T-helper 2 cell treated with Interferon-gamma antibody and Interleukin-4, amounts not matched to agents 100 ng/mL and 5 ng/mL, for 36 hours (primary cell): ENCODE measurements at regions not wholly inside any gene's neighbourhood (a gene's known extent, or its start where the extent isn't known, plus 50 kb on each side); places are given as distances from the start of the nearest gene placed in this dataset.

Experiments used
- intact Hi-C: fragments of 100-400 bp; cut with micrococcal nuclease; formaldehyde crosslinking; loops from one replicate; pipeline ENCODE4 v1.15.1; 2023

DNA sequence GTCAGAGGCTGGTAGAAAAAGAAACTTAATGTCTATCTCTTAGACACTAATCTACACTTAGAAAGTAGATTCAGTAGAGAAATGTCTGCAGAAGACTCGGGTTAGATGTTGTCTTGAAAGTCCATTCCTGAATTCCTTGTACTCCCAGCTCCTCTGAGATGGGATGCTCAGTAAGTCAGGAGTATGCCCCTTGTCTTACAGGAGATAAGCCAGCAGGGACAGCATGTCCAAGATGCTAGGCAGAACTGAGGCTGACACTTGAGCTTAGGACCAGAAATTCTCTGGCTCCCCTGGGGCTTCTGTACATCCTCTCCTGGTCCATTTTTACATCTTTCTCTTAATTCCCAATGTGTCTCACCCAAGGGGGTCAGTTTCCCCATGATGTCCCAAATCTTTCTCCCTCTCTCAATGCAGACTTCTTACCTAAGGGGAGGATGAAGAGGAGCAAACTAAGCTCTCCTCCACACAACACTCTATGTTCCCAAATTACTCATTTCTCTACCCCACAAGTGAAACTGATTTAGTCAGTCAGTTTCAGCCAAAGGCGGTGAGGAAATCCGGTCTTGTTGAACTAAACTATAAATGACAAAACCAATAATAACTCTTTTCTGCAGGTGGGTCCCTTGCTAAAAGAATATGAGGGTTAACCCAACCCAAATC, 558.2 kb upstream of the DIPK2B start:
- intact Hi-C loops: loop anchor here (1.0 to 10.0 kb wide), 6 partner anchors 11 to 684 kb away; no protein-coding TSS in a partner anchor

- intact Hi-C loops: loop anchor here (1.0 to 10.0 kb wide), 6 partner anchors 12 to 684 kb away; no protein-coding TSS in a partner anchor
Observed at GRCh38 chrX:45758319-45758718, 557.6 kb upstream of the DIPK2B start.

DNA sequence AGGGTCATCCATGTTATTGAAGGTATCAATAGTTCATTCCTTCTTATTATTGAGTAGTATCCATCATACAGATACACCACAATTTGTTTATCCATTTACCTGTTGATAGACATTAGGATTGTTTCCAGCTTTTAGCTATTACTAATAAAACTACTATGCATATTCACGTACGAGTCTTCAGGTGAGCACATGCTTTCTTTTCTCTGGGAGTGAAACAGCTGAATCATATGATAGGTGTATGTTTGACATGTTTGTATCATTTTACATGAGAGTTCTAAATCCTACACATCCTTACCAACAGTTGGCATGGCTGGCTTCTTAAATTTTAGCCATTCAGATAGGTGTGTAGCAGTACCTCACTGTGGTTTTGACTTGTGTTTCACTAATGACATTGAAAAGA, 556.6 kb upstream of the DIPK2B start:
- intact Hi-C loops: loop anchor here (5.0 to 10.0 kb wide), 4 partner anchors 45 to 682 kb away; no protein-coding TSS in a partner anchor

DNA sequence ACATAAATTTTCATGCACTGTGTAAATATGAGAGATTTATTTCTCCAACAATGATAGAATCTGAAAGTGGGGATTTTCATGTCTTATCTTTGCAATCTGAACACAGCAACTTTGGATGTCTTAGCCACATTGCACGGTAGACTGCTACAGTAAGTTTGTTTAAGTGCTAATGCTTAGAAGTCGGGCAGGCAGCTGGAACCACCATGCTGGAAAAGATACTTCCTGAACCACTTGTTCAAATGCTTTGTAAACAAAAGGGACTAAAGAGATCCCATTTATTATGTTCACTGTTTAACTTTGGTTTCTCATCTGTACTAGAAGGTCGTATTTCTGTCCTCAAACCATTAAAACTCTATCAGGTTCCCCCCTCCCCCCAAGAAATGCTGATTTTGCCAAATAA, 555.9 kb upstream of the DIPK2B start:
- intact Hi-C loops: loop anchor here (5.0 to 10.0 kb wide), 4 partner anchors 44 to 682 kb away; no protein-coding TSS in a partner anchor

DNA sequence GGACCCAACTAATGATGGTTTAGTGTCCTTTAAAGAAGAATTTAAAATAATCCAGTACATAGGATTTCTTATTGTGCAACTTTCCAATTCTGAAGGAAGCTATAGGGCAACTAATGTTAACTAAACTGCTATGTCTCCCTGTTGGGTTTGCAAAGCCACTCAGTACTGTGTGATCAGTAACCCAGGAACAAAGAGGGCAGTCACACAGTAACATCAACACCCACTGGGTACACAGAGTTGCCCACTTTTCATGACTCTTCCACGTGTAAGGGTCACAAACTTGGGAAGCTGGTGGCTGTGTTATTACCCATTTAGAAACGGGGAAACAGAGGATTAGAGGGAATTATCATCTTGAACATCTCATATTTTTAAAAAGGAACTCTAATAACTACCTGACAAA, 555.0 kb upstream of the DIPK2B start:
- intact Hi-C loops: loop anchor here (5.0 to 10.0 kb wide), 4 partner anchors 43 to 681 kb away; no protein-coding TSS in a partner anchor

DNA sequence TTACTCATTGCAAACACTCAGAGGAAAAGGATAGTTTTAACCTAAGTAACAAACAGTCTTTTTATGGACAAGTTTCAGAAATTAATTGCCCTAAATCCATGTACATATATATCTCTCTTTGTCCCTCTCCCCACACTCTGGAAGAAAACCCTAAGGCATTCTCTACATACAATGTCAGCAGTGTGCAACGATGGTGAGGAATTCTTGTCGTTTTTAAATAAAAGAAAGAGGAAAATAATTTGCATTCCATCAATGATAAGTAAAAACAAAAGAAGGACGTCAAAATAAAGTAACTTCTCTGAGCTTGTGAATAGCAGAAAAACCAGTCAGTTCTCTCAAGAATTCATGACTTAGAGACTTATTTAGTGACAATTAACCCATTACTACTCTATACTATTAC, 550.5 kb upstream of the DIPK2B start:
- intact Hi-C loops: loop anchor here (10.0 kb wide), 2 partner anchors 574 to 676 kb away; no protein-coding TSS in a partner anchor

DNA sequence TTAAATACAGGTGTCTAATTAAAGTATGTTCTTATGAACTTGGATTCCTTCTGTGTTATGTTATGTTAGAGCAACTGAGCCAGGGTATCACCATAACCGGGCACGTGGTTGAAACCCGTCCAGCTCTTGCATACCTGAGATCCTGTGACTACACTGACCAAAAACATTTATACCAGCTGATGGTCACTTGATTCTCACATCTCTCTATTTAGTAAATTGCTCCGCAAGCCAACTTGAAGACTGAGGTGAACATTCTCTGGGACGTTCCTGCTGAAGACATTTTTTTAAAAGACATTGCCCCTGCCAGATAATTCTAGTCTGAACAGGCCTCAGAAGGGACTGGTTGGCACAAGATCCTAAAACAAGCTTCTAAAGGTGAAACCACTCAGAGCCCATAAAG, 550.0 kb upstream of the DIPK2B start:
- intact Hi-C loops: loop anchor here (10.0 kb wide), 2 partner anchors 574 to 676 kb away; no protein-coding TSS in a partner anchor

GRCh38 chrX:45749375-45749774, 548.7 kb upstream of the DIPK2B start:
- intact Hi-C loops: loop anchor here (1.0 kb wide), 1 partner anchor 234 kb away; no protein-coding TSS in a partner anchor

DNA sequence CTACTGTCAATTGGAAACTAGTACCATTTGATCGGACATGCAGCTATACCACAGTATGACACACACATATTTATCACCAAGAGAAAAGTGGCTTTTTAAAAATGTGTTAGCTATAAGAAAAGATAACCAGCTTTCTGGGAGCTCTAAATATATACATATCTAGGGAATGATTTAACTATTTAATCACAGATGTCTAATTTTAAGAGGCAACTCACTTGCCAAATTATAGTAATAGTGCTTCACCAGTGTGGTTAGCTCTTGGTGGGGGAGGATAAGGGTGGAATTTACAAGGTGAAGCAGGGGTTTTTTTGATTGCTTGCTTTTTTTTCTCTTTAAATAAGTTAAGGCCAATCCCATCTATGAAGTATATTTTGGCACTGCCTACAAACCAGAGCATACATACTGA, 547.7 kb upstream of the DIPK2B start:
- intact Hi-C loops: no loop called here

DNA sequence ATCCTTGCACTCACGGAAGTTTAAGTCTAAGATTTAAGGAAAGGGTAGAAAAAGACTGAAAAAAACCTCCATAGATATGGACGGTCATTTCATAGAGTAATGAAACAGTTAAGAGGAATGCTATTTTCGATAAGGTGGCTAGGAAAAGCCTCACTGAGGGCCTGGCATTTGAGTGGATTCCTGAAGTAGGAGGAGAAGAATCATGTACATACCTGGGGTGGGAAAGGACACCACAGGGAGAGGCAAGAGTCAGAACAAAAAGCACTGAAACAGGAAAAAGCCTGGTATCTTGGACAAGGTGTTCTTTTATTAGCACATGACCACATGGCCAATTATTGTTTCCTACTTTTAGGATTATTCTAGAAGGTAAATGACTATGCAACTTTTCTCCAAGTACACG, 547.2 kb upstream of the DIPK2B start:
- intact Hi-C loops: no loop called here

GRCh38 chrX:45745479-45745878, 544.8 kb upstream of the DIPK2B start:
- intact Hi-C loops: no loop called here

- intact Hi-C loops: no loop called here
Observed at GRCh38 chrX:45743906-45744625, 543.4 kb upstream of the DIPK2B start.

DNA sequence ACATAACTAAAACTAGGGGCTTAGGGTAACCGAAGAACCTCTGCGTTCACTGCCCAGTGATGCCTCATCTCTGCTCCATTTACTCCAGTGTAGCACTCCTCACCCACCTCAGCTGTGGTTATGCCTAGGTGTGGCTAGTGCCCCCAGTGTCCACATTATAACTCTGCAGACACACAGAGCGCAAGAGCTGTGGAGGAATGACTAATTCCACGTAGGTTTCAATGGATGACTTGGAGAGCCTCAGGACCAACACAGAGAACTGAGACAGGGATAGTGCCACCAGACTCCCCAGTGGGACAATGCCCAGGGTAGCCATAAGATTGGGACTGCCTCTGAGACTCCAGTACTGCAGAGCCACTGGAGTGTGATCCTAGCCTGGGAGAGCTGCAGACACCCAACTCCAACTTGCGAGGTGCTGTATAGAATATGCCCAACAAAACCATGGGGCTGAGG, 542.4 kb upstream of the DIPK2B start:
- intact Hi-C loops: no loop called here

GRCh38 chrX:45740291-45740690, 539.6 kb upstream of the DIPK2B start:
- intact Hi-C loops: no loop called here

DNA sequence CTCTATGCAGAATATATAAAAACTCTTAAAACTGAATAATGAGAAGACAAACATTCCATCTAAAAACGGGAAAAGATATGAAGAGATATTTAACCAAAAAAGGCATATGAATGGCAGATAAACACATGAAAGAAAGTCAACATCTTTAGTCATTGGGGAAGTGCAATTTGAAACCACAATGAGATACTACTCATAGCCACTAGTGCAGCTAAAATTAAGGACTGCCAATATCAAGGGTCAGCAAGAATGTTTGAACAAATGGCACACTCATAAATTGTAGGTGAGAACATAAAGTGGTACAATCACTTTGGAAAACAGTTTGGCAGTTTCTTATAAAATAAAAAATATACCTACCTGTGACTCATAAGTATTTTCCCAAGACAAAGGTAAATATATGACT, 534.9 kb upstream of the DIPK2B start:
- intact Hi-C loops: no loop called here

DNA sequence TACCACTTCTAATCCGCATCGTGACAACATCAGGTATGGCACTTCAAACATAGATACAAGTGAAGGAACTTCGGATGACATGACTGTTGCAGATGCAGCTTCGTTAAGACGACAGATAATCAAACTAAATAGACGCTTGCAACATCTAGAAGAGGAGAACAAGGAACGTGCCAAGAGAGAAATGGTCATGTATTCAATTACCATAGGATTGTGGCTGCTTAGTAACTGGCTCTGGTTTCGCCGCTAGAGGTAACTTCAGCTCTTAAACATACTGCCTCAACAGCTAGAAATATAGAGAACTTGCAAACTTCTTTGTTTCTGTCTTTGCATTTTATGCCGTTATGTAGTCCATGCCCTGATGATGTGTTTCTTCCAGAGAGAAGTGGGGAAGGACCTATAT, 530.8 kb upstream of the DIPK2B start:
- intact Hi-C loops: no loop called here

- intact Hi-C loops: no loop called here
Observed at GRCh38 chrX:45727761-45728160, 527.1 kb upstream of the DIPK2B start.

DNA sequence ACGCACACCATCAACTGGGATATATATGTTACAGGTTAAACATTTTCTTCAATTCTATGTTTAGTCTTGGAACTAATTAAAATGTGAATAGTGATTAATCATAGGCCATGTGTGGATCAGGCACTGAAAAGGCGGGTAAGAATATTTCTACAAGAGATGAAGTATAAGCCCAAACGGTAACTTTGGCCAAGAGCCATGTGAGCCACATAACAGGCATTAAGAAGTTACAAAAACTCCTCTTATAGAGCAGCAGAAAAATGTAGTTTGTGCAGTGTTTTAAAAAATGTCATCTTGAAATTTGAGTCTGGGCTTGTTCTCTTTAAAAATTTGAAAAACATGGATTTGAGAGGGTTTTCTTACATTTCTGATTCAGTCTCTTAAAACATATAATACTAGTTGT, 521.8 kb upstream of the DIPK2B start:
- intact Hi-C loops: no loop called here

GRCh38 chrX:45719751-45720501, 519.2 kb upstream of the DIPK2B start:
- intact Hi-C loops: no loop called here

- intact Hi-C loops: no loop called here
Observed at GRCh38 chrX:45718676-45719075, 518.0 kb upstream of the DIPK2B start.

DNA sequence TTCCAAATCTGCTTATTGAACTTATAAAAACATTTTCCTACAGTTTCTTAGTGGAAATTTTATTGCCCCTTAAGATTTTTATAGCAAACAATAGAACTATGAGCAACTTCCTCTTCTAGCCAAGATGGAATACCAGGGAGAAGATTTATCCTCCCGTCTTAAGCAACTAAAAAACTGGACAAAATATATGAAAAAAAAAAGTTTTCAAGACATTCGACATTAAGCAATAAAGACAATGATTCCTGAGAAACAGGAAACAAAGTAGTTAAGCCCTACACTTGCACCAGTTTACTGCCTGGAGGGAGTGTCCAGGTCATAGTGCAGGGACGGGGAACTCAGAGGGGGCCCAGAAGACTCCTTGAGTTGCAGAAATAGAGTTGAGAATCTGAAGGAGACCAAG, 516.1 kb upstream of the DIPK2B start:
- intact Hi-C loops: no loop called here

- intact Hi-C loops: no loop called here
Observed at GRCh38 chrX:45715748-45716147, 515.1 kb upstream of the DIPK2B start.
